A673 (cell line): ENCODE measurements at regions not wholly inside any gene's neighbourhood (a gene's known extent, or its start where the extent isn't known, plus 50 kb on each side); places are given as distances from the start of the nearest gene placed in this dataset.

Experiments used
- EZH2 ChIP-seq: fragments of 200-600 bp; sonication (generic); IDR thresholded peaks from 2 replicates; pipeline ENCODE4 v1.6.1; 2017; ENCODE audit warnings: borderline replicate concordance, low read depth, mild to moderate bottlenecking, mixed read lengths, antibody characterized with exemption, low read length; ENCODE audit not compliant: poor library complexity, severe bottlenecking
- TF ChIP-seq, protein P1 (sequence below): fragments of 300-800, 200-600 bp; sonication (generic); conservative IDR thresholded peaks from 2 replicates; pipeline ENCODE4 v1.5.1; 2017; ENCODE audit warnings: low read depth, mild to moderate bottlenecking, antibody characterized with exemption, low read length, moderate library complexity, mixed read lengths

DNA sequence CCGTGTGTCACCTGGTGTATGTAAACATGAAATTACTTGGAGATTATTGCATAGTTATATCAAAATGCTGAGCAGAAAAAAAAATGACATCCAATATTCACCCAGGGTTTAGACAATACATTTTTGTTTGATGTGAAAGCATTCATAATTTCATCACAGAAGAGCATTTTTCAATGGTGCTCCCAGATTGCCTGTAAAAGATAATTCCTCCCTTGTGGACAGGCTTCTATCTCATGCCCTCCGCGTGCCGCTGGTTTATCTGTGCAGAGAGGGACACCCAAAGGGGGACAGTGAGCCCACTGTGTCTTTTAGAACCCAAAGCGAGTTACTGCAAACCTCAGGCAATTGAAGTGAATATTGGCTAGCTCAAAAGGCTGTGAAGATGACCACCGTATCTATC is 126.2 kb upstream of the KLF6 start:
- TF ChIP-seq EZH2: no peak
- TF ChIP-seq, protein P1, sequence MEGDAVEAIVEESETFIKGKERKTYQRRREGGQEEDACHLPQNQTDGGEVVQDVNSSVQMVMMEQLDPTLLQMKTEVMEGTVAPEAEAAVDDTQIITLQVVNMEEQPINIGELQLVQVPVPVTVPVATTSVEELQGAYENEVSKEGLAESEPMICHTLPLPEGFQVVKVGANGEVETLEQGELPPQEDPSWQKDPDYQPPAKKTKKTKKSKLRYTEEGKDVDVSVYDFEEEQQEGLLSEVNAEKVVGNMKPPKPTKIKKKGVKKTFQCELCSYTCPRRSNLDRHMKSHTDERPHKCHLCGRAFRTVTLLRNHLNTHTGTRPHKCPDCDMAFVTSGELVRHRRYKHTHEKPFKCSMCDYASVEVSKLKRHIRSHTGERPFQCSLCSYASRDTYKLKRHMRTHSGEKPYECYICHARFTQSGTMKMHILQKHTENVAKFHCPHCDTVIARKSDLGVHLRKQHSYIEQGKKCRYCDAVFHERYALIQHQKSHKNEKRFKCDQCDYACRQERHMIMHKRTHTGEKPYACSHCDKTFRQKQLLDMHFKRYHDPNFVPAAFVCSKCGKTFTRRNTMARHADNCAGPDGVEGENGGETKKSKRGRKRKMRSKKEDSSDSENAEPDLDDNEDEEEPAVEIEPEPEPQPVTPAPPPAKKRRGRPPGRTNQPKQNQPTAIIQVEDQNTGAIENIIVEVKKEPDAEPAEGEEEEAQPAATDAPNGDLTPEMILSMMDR: no peak
